GM19452 (cell line): ENCODE measurements at regions not wholly inside any gene's neighbourhood (a gene's known extent, or its start where the extent isn't known, plus 50 kb on each side); places are given as distances from the start of the nearest gene placed in this dataset.

Experiments
- ATAC-seq: cut with Tn5 transposase; IDR thresholded peaks from one replicate; pipeline ENCODE4 v1.9.1; 2021; ENCODE audit not compliant: unreplicated experiment

DNA sequence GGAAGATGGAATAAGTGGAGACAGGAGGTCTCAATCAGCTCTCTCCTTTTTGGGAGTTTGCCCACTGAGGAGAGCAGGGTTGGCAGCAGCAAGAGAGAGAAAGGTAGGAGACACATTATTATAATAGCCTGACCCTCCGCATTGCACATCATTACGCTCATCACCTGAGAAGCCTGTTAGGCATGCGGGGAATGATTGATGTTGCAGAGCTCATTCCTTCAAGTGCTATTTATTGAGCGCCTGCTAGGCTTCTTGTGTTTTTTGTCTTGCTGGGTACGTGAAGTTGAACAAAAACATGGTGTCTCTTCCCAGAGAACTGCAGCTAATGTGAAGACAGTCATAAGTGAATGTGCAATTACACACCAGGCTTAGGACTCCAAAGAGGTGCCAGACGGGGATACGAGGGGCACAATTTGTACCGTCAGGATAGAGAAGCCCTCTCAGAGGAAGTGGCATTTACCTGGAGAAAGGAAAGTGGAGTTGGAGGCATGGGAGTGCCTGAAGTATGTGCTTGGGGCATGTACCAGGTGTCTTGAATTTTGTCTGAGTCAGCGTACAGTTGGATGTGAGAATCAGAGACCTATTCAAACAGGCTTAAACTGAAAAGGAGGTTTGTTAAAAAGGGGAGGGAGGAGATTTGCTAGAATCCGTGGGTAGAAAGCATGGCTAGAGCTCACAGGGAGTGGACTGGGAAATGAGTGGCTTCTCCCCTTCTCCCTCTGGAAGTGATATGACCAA, 90.2 kb upstream of the SOD3 start:
- no peak for ATAC-seq

DNA sequence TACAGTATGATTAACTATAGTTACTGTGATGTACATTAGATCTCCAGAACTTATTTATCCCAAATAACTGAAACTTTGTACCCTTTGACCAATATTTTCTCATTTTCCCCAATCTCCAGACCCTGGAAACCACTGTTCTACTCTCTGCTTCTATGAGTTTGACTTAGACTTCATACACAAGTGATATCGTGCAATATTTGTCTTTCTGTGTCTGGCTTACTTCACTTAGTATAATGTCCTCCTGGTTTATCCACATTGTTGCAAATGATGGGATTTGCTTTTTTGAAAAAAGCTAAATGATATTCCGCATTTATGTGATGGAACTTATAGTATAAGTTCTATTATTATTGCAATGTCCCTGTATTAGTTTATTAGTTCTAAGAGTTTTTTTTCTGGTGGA, 81.8 kb upstream of the SOD3 start:
- no peak for ATAC-seq

DNA sequence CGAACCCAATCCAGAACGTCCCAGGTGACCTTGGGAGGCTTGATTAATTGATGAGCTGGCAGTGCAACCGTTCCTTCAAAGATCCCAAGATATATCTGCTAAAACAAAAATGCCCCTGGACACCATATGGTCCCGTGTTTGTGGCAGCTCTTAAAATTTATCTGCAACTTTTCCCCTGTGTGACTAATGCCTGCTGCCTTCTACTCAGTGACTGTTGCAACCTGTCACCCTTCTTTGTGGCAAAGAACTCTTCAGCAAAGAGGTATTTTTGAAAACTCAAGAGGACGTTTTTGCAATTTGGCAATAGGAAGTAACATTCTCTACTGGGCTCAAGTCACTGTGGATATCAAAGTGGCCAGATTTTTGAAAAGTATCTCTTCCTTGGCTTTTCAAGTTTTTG, 75.8 kb upstream of the SOD3 start:
- ATAC-seq, result no peak

DNA sequence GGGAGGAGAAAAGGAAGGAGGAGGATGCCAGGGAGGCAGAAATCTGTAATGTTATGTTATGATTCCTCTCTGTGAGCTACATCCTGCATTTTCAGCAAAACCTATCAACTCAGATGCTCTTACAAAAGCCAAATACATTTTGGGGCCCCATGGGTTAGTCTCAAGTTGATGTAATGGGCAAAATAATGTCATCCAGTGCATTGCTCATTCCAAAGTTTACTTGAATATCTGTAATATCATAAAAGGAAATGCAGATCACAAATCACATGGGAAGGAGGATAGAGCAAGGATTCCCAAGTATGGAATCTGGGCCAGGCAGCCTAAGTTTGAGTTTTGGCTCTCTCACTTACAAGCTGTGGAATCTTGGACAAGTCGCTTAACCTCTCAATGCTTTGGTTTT, 74.9 kb upstream of the SOD3 start:
- ATAC-seq, result no peak

GRCh38 chr4:24720979-24721378, 74.4 kb upstream of the SOD3 start:
- ATAC-seq, result no peak

DNA sequence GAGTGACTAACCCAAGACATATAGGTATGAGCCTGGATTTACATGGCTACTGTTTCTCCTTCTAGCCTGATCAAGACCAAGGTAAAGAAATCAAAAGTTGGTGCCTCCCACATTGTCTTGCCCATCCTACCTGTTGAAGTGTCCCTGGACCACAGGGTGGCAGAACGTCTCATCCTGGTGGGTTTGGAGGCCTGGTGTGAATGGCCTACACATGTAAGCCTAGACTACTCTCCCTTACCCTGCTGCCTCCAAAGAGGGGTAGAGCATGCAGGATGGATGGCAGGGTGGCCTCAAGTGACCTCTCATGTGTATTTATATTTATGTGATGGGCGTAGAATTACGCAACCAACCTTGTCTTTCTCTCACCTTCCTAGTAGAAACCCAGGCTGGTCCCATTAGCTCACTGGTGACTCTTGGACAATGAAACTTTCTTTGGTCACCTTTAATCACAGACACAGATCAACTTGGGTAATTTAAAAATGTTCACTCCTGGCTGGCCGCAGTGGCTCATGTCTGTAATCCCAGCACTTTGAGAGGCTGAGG, 73.3 kb upstream of the SOD3 start:
- ATAC-seq, result no peak

DNA sequence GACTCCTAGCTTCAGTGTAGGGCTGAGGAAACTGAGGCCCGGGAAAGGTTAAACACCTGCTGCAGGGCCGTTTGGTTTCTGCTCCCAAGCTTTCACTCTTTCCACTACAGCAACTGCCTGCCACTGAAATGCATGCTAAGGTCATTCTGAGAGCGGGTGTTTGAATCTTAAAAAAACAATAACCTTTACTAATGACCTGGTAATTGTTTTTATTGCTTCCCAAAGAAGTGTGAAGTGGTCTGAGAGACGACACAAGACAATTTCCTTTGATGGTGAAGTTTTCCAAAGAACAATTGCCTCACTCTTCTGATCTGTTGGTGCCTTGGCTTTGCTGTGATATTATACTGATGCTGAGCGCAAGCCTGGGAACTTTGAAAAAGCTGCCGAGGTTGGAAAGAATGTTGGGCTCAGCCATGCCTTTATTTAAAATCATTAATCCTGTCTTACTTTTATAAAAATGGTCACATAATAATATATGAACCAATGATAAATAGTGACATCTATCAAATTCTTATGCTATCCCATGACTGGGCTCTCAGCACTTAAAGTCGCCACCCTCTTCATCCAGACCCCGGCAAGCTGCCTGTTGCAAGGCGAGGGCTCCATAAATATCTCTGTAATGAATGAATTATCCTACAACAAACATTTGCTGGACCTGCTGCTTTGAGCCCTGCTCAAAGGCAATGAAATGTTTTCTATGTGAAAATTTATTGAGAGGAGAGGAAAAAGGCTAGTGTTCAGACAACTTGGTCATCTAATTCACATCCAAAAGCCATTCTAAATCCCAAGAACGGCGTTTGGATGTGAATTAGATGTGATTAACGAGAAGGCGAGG, 67.8 kb upstream of the SOD3 start:
- ATAC-seq, result no peak

DNA sequence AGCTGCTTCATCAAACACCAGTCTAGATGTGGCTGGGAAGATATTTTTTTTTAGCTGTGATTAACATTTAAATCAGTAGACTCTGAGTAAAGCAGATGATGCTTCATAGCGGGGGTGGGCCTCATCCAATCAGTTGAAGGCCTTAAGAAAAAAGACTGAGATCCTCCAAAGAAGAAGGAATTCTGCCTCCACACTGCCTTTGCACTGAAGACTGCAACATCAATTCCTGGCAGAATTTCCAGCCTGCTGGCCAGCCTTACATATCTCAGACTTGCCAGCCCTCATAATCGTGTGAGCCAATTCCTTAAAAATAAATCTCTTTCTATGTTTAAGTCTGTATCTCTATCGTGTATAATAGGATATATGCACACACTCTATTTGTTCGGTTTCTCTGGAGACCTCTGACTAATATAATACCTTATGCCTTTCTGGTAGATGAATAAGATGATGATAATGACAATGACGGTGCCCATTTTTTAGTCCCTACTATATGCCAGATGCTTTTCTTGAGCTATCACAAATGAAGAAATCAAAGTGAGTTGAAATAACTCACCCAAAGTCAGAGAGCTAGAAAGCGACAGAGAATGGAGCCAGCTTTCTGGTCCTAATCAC, 66.1 kb upstream of the SOD3 start:
- ATAC-seq, result no peak

DNA sequence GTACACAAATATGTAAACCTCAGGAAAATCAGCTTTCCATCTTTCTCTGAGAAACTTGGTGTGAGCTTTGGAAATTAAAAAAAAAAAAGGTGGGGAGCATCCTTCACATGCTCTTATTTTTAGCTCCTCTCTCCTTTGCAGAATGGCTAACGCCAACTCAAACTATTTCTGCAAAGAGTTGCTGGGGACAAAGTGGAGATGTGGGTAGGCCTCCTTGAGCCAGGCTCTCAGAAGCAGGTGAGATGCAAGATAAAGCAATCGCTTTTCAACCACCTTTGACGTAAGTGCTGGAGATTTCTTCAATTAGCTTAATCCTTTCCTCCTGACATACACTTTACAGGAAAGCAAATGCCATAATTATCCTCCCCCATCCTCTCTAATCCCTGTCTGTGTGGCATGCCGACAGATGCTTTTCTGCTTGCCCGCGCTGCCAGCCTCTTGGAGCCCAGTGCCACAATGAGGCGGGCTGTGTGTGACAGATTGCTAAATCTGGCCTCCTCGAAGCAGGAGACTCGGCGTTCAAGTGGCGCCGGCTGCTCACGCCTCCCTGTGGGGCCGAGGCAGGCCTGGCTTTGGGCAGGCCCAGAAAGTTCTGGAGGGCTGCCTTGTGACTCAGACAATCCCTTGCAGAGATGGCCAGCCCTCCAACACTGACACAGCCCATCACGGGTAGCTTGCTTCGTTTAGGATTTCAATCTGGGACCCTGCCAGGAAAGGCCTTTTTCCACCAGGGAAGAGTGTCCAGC, 64.9 kb upstream of the SOD3 start:
- no peak for ATAC-seq

DNA sequence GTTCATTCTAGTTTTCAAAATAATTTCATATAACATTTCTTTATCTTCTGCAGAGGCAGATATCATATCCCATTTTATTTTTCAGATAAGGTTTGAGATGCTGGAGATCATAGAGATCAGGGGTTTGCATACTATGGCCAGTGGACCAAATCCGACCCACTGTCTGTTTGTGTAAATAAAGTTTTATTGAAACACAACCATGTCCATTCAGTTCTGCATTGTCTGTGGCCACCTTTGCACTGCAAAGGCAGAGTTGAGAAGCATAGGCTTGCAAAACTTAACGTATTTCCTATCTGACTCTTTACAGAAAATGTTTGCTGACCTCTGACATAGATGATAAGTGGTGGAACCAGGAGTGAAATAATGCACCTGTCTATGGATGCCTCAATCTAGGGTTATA, 63.9 kb upstream of the SOD3 start:
- no peak for ATAC-seq

- ATAC-seq, result no peak
These were observed 60.9 kb upstream of the SOD3 start for GRCh38 chr4:24734511-24734910.

GRCh38 chr4:24736066-24736465, 59.3 kb upstream of the SOD3 start:
- no peak for ATAC-seq

- no peak for ATAC-seq
These were observed 53.5 kb upstream of the SOD3 start for GRCh38 chr4:24741910-24742309.

DNA sequence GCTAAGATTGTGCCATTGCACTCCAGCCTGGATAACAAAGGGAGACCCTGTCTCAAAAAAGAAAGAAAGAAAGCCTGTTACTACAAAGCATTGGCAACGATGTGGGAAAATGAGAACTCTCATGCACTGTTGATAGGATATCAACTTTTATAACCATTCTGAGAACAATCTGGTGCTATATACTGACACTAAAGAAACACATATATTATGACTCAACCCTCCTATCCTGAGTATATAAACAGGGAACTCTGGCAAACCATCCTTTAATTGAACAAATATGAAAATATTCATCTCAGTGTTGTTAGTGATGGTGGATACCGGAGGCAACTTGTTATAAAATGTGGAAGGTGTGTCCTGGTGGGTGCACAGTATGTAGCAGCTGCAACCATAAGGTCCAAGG, 53.0 kb upstream of the SOD3 start:
- ATAC-seq, result no peak

DNA sequence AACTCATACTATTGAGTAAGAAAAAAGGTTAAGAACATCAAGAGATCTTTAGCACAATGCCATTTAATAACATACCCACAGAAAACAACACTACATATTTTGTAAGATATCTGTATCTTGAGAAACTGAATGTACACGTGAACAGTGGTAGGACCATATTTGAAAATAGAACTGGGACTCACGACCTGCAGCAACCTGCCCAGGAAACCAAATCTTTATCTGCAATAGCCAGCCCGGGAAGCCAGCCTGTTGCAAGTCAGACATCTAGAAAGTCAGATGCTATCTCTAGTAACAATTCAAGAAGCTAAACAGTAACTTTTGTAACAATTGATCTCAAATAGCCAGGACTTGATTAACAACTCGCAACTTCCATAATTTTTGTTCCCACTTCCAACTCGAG, 52.6 kb upstream of the SOD3 start:
- ATAC-seq, result no peak

DNA sequence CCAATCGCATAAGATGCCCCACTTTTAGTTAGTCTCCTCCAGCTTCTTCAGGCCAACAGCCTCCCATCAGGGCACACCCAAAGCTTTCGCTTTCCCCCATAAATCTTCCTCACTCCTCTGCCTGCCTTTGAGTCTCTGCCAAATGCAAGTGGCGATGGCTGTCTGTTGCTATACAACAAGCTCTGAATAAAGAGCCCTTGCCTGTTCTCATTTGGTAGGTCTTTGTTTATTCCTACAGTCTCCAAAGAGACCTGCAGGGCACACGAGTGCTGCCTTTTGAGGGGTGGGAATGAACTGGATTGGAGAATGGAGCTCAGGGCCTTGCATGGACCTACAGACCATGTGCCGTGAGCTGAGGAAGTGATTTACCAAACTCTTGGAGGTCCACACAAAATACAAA, 52.2 kb upstream of the SOD3 start:
- no peak for ATAC-seq

DNA sequence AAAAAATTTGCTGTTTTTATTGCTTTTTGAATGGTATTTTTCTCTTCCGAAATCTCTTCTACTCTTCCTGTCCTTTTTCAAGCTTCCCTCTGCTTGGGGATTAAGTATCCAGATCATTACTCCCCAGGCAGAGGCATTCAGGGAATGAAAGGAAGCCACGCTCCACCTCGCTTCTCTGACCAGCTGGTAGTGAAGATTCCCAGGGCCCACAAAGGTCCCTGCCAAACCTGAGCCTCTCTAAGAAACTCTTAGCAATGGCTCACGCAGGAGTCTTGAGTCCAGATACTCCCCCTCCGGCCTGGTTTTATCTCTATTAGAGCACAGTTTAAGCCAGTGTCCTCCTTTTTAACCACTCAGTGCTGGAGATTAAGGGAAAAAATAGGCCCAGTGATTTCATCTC, 51.4 kb upstream of the SOD3 start:
- ATAC-seq, result no peak

DNA sequence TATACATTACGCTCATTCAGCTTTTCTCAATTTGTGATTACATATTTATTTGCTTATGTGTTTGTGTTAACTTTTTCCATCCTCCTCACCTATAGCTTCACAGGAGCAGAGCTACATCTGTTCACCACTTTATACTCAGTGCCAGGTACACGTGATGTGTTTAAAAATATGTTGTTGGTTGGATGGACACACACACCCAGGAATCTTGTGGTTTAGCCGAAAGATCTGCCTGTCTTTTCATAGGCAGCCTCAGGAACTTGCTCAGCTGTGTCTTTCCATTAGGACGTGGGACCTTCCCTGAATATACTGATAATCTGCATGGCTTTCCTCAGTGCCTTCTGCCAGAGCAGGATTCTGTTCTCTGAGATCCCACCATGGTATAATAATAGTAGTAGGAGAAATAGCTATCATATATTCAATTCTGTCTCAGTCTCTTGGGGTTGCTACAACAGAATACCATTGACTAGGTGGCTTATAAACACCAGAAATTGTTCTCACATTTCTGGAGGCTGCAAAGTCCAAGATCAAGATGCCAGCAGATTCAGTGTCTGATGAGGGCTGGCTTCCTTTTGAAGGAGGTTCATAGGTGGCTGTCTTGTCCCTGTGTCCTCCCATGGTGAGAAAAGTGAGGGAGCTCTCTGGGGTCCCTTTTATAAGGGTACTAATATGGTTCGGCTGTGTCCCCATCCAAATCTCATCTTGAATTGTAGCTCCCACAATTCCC, 50.0 kb upstream of the SOD3 start:
- no peak for ATAC-seq
